Fibroblast of lung (primary cell): ENCODE measurements at regions not wholly inside any gene's neighbourhood (a gene's known extent, or its start where the extent isn't known, plus 50 kb on each side); places are given as distances from the start of the nearest gene placed in this dataset.

ENCODE experiments used
- DNase-seq, 2 donors: peaks; one replicate each; pipeline versions ENCODE4 v3.0.0 to v3.0.0-alpha.2; 2010; ENCODE audit warnings: low read depth in 2 of 2
- H2AFZ ChIP-seq: 2 replicates; pipeline ENCODE4 v1.5.1; 2012; ENCODE audit warnings: low read length, control low read depth, inconsistent platforms
- H3K27ac ChIP-seq: 2 replicates; pipeline ENCODE4 v1.5.1; 2011; ENCODE audit warnings: low read length, control low read depth; ENCODE audit not compliant: insufficient read depth
- H3K27me3 ChIP-seq: 2 replicates; pipeline ENCODE4 v1.5.1; 2011; ENCODE audit warnings: mild to moderate bottlenecking, low read length; ENCODE audit not compliant: control insufficient read depth, insufficient read depth
- H3K36me3 ChIP-seq: 2 replicates; pipeline ENCODE4 v1.5.1; 2011; ENCODE audit warnings: low read length; ENCODE audit not compliant: control insufficient read depth, insufficient read depth
- H3K4me1 ChIP-seq: 2 replicates; pipeline ENCODE4 v1.5.1; 2011; ENCODE audit warnings: low read length; ENCODE audit not compliant: control insufficient read depth, insufficient read depth; ENCODE audit errors: extremely low read depth
- H3K4me2 ChIP-seq: 2 replicates; pipeline ENCODE4 v1.5.1; 2011; ENCODE audit warnings: low read length, control low read depth; ENCODE audit not compliant: insufficient read depth; ENCODE audit errors: extremely low read depth
- H3K4me3 ChIP-seq, 4 experiments: fragments of 200-600 bp in 1 of 4; sonication (generic) in 1 of 4; replicated peaks in 1 of 4; 2 replicates each; pipeline ENCODE4 v1.5.1; 2011 to 2016; ENCODE audit warnings: low read length in 4 of 4, low read depth in 3 of 4, mild to moderate bottlenecking in 3 of 4, control low read depth in 2 of 4, inconsistent platforms in 1 of 4, mixed read lengths in 1 of 4; ENCODE audit not compliant: insufficient read depth in 1 of 4; ENCODE audit errors: control extremely low read depth in 1 of 4
- H3K79me2 ChIP-seq: 2 replicates; pipeline ENCODE4 v1.5.1; 2012; ENCODE audit warnings: mild to moderate bottlenecking, low read length, inconsistent platforms; ENCODE audit not compliant: control insufficient read depth, insufficient read depth
- H3K9ac ChIP-seq: 2 replicates; pipeline ENCODE4 v1.5.1; 2011; ENCODE audit warnings: mild to moderate bottlenecking, low read length, control low read depth; ENCODE audit not compliant: insufficient read depth
- H3K9me3 ChIP-seq: 2 replicates; pipeline ENCODE4 v1.5.1; 2012; ENCODE audit warnings: low read depth, low read length; ENCODE audit not compliant: control insufficient read depth, insufficient read depth
- H4K20me1 ChIP-seq: 2 replicates; pipeline ENCODE4 v1.5.1; 2011; ENCODE audit warnings: low read length; ENCODE audit not compliant: control insufficient read depth, insufficient read depth; ENCODE audit errors: extremely low read depth
- EZH2 ChIP-seq: IDR thresholded peaks from 2 replicates; pipeline ENCODE4 v1.5.1; 2012; ENCODE audit warnings: low read length, control low read depth, mild to moderate bottlenecking; ENCODE audit errors: missing control alignments
- TF ChIP-seq, protein P1 (sequence below), 2 donors: IDR thresholded peaks in 1 of 2; conservative IDR thresholded peaks in 1 of 2; 1 replicate in 1 of 2; 2 replicates in 1 of 2; pipeline ENCODE4 v1.5.1; 2011 to 2012; ENCODE audit warnings: low read length in 2 of 2, control low read depth in 1 of 2, inconsistent platforms in 1 of 2, low read depth in 1 of 2, mild to moderate bottlenecking in 1 of 2

DNA sequence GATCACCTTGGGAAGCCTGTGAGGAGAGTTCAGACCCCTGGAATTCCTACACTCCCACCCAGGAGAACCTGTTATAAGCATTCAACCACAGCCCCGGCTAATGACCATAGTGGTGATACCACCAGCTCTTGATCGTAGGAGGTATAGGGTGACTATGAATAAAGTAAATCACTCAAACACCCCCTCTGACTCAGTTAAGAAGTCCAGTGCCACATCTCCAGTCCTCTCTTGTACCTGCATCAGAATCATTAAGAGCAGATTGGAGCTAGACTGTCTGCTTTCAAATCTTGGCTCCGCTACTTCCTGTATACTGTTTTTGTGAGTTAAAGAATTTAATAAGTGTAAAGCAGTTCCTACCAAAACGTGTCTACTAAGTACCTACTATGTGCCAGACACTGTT is 565.1 kb upstream of the DIPK2B start:
- TF ChIP-seq, protein P1, sequence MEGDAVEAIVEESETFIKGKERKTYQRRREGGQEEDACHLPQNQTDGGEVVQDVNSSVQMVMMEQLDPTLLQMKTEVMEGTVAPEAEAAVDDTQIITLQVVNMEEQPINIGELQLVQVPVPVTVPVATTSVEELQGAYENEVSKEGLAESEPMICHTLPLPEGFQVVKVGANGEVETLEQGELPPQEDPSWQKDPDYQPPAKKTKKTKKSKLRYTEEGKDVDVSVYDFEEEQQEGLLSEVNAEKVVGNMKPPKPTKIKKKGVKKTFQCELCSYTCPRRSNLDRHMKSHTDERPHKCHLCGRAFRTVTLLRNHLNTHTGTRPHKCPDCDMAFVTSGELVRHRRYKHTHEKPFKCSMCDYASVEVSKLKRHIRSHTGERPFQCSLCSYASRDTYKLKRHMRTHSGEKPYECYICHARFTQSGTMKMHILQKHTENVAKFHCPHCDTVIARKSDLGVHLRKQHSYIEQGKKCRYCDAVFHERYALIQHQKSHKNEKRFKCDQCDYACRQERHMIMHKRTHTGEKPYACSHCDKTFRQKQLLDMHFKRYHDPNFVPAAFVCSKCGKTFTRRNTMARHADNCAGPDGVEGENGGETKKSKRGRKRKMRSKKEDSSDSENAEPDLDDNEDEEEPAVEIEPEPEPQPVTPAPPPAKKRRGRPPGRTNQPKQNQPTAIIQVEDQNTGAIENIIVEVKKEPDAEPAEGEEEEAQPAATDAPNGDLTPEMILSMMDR (conservative IDR thresholded peaks at IDR 0.05 in 1 of 2, IDR thresholded peaks at IDR 0.05 in 1 of 2; ENCODE audit: low read depth in 1 of 2, low read length in 2 of 2) = no peak
- TF ChIP-seq EZH2 = no peak
- Histone ChIP-seq H4K20me1 (no peaks in the 10 kb centered on the region), H2AFZ (no peak overlapping the region), H3K9ac (peak overlapping the region; percentile 16), H3K9me3 (no peaks in the 10 kb centered on the region), H3K4me1 (peaks cover 8% of the 10 kb centered on the region), H3K79me2 (peaks cover 96% of the 10 kb centered on the region), H3K27ac (peak overlapping the region; percentile 93), H3K36me3 (peaks cover 3% of the 10 kb centered on the region), H3K27me3 (no peaks in the 10 kb centered on the region), H3K4me3 (peak overlapping the region; percentile 78 to 98 (median 88)), H3K4me2 (peak overlapping the region; percentile 92)
- DNase-seq = no peak

DNA sequence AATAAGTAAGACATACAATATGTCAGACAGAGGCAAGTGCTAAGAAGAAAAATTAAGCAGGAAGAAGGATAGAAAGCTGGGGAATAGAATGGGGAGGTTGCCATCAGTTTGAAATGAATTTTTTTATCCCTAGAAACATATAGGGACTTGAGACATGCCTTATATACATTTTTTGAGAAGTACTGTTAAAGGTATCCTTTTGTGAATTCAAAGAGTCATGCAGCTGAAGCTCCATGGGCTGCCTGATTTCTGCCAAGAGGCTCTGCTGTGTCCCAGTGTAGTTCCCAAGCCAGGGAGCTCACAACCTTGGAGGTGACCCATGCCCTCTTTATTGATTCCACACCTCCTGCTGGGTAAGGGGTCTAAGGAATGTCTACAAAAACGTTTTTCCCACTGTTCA is 564.6 kb upstream of the DIPK2B start:
- Histone ChIP-seq H3K4me1 (peaks cover 9% of the 10 kb centered on the region), H3K36me3 (peaks cover 3% of the 10 kb centered on the region), H4K20me1 (no peaks in the 10 kb centered on the region), H3K9ac (no peak overlapping the region), H3K27me3 (no peaks in the 10 kb centered on the region), H3K79me2 (peaks cover 96% of the 10 kb centered on the region), H2AFZ (no peak overlapping the region), H3K27ac (peak overlapping the region; percentile 93), H3K4me2 (peak overlapping the region; percentile 92), H3K4me3 (peak overlapping the region; percentile 78 to 98 (median 88)), H3K9me3 (no peaks in the 10 kb centered on the region)
- TF ChIP-seq, protein P1 (conservative IDR thresholded peaks at IDR 0.05 in 1 of 2, IDR thresholded peaks at IDR 0.05 in 1 of 2; ENCODE audit: low read depth in 1 of 2, low read length in 2 of 2) = no peak
- TF ChIP-seq EZH2 = no peak
- no peak for DNase-seq

DNA sequence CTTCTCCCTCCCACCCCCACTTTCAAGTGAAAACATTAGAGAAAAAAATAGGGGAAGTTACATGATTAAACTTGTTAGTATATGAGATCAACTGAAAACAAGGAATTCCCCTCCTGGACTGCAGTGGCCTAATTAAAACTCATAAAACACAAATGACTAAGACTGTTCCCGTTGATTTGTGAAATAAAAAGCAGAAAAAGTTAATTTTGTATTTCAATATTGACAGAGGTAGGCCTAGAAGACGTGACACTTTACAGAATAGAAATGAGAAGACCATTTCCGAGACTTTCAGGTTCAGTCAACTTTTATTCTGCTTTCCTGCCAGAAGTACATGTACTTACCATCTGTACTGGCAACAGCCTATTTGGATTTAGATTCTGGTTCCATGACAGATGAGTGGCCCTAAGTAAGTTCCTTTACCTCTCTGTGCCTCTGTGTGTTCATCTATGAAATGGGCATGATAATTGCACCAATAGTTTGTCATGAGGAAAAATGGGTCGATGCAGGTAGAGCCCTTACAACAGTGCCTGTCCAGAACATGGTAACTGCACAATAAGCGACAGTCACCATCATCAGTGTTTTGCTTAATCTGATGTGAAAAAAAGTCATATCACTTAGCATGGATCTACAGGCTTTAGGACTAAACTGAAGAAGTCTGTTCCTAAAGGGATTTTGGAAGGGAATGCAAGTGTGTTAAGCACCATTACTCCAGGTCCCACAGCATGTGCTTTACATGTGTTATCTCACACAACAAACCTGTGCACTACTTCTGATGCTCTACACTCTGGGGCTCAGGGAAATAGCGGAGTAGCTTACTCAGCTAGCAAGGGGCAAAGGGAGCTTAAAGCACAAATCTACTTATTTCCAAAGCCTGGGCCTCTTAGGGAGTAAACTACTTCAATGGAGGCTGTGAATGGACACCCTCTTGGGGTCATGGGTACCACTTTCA is 562.3 kb upstream of the DIPK2B start:
- peak overlapping the region; percentile 24 to 39 (median 30) for H3K4me3 ChIP-seq
- no peak for DNase-seq
- no peaks in the 10 kb centered on the region for H4K20me1 ChIP-seq
- H3K36me3 ChIP-seq = peaks cover 3% of the 10 kb centered on the region
- no peaks in the 10 kb centered on the region for H3K9me3 ChIP-seq
- H3K4me2 ChIP-seq = peak overlapping the region; percentile 76
- no peak overlapping the region for H2AFZ ChIP-seq
- TF ChIP-seq, protein P1 (conservative IDR thresholded peaks at IDR 0.05 in 1 of 2, IDR thresholded peaks at IDR 0.05 in 1 of 2; ENCODE audit: low read depth in 1 of 2, low read length in 2 of 2) = no peak
- TF ChIP-seq EZH2 = no peak
- peaks cover 98% of the 10 kb centered on the region for H3K79me2 ChIP-seq
- H3K27me3 ChIP-seq = no peaks in the 10 kb centered on the region
- peak overlapping the region; percentile 66 for H3K27ac ChIP-seq
- peaks cover 17% of the 10 kb centered on the region for H3K4me1 ChIP-seq
- H3K9ac ChIP-seq = no peak overlapping the region
